ENCODE measurements at regions not wholly inside any gene's neighbourhood (a gene's known extent, or its start where the extent isn't known, plus 50 kb on each side); places are given as distances from the start of the nearest gene placed in this dataset.

DNA sequence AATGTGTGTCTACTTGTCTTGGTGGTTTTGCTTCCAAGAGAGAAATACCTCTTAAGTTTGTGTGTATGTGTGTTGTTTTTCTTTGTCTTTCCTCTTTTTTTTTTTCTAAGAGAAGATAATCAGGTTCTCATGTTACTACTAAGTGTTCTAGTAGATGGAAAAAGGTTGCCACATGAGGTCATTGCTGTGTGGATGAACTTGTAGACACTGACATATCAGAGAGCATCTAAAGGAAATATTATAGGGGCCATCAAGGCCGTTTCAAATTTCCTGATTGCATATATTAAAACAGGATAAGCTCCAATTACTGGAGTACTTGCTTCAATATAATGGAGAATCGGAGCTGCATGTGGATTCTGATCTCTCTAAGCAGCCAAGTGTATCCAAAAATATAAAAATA is 747.5 kb downstream of the NR2F2 start:
- TF ChIP-seq POLR2AphosphoS5 (IDR thresholded peaks at IDR 0.05; ENCODE audit: low read depth, low read length) (no peak), SIN3A (IDR thresholded peaks at IDR 0.05; ENCODE audit: borderline replicate concordance, insufficient read depth, low read length) (no peak)

DNA sequence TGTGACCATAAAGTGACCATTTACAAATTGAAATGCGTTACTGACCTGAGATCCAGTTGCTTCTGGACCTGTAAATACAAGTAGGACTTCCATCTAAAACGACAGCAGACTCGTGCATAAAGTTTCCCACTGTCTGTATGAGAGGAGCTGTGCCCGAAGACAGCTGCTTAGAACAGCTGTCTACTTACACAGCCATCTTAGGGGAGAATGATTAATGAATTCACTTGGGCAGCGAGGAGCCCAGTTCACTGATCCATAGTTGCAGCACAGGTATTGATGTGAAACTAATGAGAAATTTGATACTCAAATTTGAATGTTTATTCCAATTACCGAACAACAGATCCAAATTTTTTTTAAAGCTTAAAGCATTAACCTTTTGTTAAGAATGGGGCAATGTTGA is 748.1 kb downstream of the NR2F2 start:
- no peak for TF ChIP-seq SIN3A (IDR thresholded peaks at IDR 0.05; ENCODE audit: borderline replicate concordance, insufficient read depth, low read length)
- no peak for TF ChIP-seq FOXP2 (optimal IDR thresholded peaks at IDR 0.05; ENCODE audit: borderline replicate concordance, extremely low read depth, extremely low read length, insufficient read depth)
- no peak for TF ChIP-seq TAF1 (IDR thresholded peaks at IDR 0.05; ENCODE audit: borderline replicate concordance, insufficient read depth, low read length)
- TF ChIP-seq, protein P1, sequence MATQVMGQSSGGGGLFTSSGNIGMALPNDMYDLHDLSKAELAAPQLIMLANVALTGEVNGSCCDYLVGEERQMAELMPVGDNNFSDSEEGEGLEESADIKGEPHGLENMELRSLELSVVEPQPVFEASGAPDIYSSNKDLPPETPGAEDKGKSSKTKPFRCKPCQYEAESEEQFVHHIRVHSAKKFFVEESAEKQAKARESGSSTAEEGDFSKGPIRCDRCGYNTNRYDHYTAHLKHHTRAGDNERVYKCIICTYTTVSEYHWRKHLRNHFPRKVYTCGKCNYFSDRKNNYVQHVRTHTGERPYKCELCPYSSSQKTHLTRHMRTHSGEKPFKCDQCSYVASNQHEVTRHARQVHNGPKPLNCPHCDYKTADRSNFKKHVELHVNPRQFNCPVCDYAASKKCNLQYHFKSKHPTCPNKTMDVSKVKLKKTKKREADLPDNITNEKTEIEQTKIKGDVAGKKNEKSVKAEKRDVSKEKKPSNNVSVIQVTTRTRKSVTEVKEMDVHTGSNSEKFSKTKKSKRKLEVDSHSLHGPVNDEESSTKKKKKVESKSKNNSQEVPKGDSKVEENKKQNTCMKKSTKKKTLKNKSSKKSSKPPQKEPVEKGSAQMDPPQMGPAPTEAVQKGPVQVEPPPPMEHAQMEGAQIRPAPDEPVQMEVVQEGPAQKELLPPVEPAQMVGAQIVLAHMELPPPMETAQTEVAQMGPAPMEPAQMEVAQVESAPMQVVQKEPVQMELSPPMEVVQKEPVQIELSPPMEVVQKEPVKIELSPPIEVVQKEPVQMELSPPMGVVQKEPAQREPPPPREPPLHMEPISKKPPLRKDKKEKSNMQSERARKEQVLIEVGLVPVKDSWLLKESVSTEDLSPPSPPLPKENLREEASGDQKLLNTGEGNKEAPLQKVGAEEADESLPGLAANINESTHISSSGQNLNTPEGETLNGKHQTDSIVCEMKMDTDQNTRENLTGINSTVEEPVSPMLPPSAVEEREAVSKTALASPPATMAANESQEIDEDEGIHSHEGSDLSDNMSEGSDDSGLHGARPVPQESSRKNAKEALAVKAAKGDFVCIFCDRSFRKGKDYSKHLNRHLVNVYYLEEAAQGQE (IDR thresholded peaks at IDR 0.05; ENCODE audit: insufficient read depth in 1 of 2, low read depth in 2 of 2, low read length in 2 of 2), result no peak
- no peak for TF ChIP-seq POLR2AphosphoS5 (IDR thresholded peaks at IDR 0.05; ENCODE audit: low read depth, low read length)

DNA sequence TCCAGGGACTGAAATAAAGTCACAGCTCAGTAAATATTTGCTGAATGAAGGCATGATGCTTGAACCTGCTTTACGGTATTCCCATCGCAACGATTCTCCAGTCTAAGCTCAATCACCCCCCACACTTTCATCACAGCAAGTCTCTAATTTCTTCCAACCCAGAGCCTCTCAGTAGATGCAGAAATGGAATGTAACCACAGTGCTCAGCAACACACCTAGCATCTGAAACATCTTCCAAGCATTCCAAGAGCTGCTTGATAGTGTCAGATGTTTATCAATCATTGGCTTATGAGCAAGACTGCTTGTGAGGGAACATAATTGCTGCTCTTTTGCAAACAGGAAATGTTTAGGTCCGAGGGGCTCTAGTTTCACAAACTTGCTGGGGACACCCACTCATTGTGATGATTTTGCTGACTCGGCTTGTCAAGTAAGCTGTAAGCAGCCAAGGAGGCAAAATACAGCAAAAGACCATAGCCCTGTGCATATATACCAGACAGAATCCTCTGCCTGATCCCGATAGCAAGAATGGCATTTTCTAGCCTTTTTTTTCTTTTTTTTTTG is 751.2 kb downstream of the NR2F2 start:
- no peak for TF ChIP-seq FOXP2 (optimal IDR thresholded peaks at IDR 0.05; ENCODE audit: borderline replicate concordance, extremely low read depth, extremely low read length, insufficient read depth)
- TF ChIP-seq POLR2AphosphoS5 (IDR thresholded peaks at IDR 0.05; ENCODE audit: low read depth, low read length), result no peak
- TF ChIP-seq TAF1 (IDR thresholded peaks at IDR 0.05; ENCODE audit: borderline replicate concordance, insufficient read depth, low read length), result no peak
- TF ChIP-seq, protein P1 (IDR thresholded peaks at IDR 0.05; ENCODE audit: insufficient read depth in 1 of 2, low read depth in 2 of 2, low read length in 2 of 2), result no peak
- TF ChIP-seq SIN3A (IDR thresholded peaks at IDR 0.05; ENCODE audit: borderline replicate concordance, insufficient read depth, low read length), result no peak

DNA sequence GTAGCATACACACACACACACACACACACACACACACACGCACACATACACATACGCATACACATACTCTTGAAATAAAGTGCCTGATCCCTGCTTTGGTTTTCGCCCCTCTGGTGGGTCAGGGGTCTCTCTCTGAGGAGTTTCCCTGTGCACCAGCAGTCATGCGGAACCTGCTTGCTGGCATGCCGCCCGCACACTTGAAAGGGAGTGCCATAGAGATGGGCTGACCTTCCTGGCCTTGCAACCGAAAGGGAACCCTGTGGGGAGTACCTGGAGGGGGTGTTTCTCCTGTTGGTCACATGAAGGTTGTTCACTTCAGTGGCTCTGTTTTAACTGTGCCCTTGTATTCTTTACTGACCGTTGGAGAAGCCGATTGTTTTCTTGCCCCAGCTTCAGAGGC is 752.3 kb downstream of the NR2F2 start:
- TF ChIP-seq FOXP2 (optimal IDR thresholded peaks at IDR 0.05; ENCODE audit: borderline replicate concordance, extremely low read depth, extremely low read length, insufficient read depth), result no peak
- TF ChIP-seq TAF1 (IDR thresholded peaks at IDR 0.05; ENCODE audit: borderline replicate concordance, insufficient read depth, low read length), result no peak
- TF ChIP-seq POLR2AphosphoS5 (IDR thresholded peaks at IDR 0.05; ENCODE audit: low read depth, low read length), result no peak
- TF ChIP-seq, protein P1 (IDR thresholded peaks at IDR 0.05; ENCODE audit: insufficient read depth in 1 of 2, low read depth in 2 of 2, low read length in 2 of 2), result no peak
- TF ChIP-seq SIN3A (IDR thresholded peaks at IDR 0.05; ENCODE audit: borderline replicate concordance, insufficient read depth, low read length), result no peak

DNA sequence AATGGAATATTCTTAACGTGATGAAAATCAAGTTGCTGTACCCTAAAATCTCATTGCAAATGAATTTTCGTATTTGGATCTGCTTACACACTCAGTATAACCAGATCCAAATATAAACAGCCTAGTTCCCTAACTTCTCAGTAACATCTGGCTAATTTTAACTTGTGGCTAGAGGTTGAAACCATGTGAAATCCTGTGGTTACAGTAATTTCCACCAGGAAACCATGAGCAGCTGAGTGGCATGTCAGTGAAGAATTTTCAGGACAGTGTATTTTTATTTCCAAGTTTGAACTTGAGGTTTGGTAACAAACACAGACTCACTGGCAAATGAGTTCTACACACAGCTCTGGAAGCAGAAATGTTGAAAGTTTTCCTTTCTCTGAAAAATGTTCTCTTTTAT is 754.1 kb downstream of the NR2F2 start:
- TF ChIP-seq POLR2AphosphoS5 (IDR thresholded peaks at IDR 0.05; ENCODE audit: low read depth, low read length), result no peak
- TF ChIP-seq, protein P1 (IDR thresholded peaks at IDR 0.05; ENCODE audit: insufficient read depth in 1 of 2, low read depth in 2 of 2, low read length in 2 of 2), result no peak

Data from PFSK-1 (cell line).